ENCODE measurements at regions not wholly inside any gene's neighbourhood (a gene's known extent, or its start where the extent isn't known, plus 50 kb on each side); places are given as distances from the start of the nearest gene placed in this dataset.

GRCh38 chr9:81097131-81097847 lies 592.1 kb downstream of the TLE1 start:
- DNase-seq = no peak
- ATAC-seq = no peak
- intact Hi-C loops (cut with DNase I) = no loop called here
- Histone ChIP-seq H3K4me3 (no peak overlapping the region), H3K4me1 (no peaks in the 10 kb centered on the region), H3K27ac (no peak overlapping the region), H3K36me3 (no peaks in the 10 kb centered on the region), H3K27me3 (no peaks in the 10 kb centered on the region), H3K9me3 (peaks cover 0 to 11% of the 10 kb centered on the region in 2 donors)
- TF ChIP-seq, protein P1, sequence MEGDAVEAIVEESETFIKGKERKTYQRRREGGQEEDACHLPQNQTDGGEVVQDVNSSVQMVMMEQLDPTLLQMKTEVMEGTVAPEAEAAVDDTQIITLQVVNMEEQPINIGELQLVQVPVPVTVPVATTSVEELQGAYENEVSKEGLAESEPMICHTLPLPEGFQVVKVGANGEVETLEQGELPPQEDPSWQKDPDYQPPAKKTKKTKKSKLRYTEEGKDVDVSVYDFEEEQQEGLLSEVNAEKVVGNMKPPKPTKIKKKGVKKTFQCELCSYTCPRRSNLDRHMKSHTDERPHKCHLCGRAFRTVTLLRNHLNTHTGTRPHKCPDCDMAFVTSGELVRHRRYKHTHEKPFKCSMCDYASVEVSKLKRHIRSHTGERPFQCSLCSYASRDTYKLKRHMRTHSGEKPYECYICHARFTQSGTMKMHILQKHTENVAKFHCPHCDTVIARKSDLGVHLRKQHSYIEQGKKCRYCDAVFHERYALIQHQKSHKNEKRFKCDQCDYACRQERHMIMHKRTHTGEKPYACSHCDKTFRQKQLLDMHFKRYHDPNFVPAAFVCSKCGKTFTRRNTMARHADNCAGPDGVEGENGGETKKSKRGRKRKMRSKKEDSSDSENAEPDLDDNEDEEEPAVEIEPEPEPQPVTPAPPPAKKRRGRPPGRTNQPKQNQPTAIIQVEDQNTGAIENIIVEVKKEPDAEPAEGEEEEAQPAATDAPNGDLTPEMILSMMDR (IDR thresholded peaks at IDR 0.05) = no peak

DNA sequence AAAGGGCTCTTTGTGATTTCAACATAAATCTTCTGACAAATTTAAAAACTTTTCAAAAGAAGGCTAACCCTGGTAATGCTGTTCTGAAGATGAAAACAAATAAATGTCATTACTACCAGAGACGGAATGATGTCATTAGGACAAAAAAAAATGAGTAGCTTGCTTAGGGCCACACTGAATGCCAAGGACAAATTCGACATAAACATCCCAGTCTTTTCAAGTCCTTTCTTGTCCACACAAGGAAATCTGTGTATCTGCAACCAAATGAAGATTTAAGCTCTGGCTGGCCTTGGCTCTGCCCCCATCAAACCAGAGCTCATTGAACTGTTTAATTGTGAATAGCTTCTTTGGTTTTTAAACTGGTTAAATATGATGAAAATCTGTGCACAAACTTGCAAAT lies 592.7 kb downstream of the TLE1 start:
- H3K27ac ChIP-seq = no peak overlapping the region

GRCh38 chr9:81092057-81092456 lies 597.3 kb downstream of the TLE1 start:
- TF ChIP-seq, protein P1 (IDR thresholded peaks at IDR 0.05) = no peak
- H3K27ac ChIP-seq = no peak overlapping the region
- no peak overlapping the region for H3K4me3 ChIP-seq
- H3K27me3 ChIP-seq = no peaks in the 10 kb centered on the region
- H3K36me3 ChIP-seq = no peaks in the 10 kb centered on the region
- intact Hi-C loops (cut with DNase I) = no loop called here
- ATAC-seq (no peak), DNase-seq (no peak)
- no peaks in the 10 kb centered on the region for H3K4me1 ChIP-seq
- H3K9me3 ChIP-seq = peaks cover 0 to 9% of the 10 kb centered on the region in 2 donors

More for the DNA sequence above, 592.7 kb downstream of the TLE1 start:
- Histone ChIP-seq H3K9me3 (peaks cover 0 to 11% of the 10 kb centered on the region in 2 donors), H3K36me3 (no peaks in the 10 kb centered on the region), H3K4me1 (no peaks in the 10 kb centered on the region), H3K4me3 (no peak overlapping the region), H3K27me3 (no peaks in the 10 kb centered on the region)
- no peak for ATAC-seq
- TF ChIP-seq, protein P1 (IDR thresholded peaks at IDR 0.05) = no peak
- DNase-seq = no peak
- intact Hi-C loops (cut with DNase I) = no loop called here

GRCh38 chr9:81088341-81088740 lies 601.0 kb downstream of the TLE1 start:
- H3K27ac ChIP-seq = no peak overlapping the region
- no peaks in the 10 kb centered on the region for H3K27me3 ChIP-seq
- H3K4me3 ChIP-seq = no peak overlapping the region
- H3K9me3 ChIP-seq = peaks cover 0 to 5% of the 10 kb centered on the region in 2 donors
- H3K4me1 ChIP-seq = no peaks in the 10 kb centered on the region
- DNase-seq (no peak), ATAC-seq (no peak)
- no peaks in the 10 kb centered on the region for H3K36me3 ChIP-seq
- intact Hi-C loops (cut with DNase I) = no loop called here
- TF ChIP-seq, protein P1 (IDR thresholded peaks at IDR 0.05) = no peak

DNA sequence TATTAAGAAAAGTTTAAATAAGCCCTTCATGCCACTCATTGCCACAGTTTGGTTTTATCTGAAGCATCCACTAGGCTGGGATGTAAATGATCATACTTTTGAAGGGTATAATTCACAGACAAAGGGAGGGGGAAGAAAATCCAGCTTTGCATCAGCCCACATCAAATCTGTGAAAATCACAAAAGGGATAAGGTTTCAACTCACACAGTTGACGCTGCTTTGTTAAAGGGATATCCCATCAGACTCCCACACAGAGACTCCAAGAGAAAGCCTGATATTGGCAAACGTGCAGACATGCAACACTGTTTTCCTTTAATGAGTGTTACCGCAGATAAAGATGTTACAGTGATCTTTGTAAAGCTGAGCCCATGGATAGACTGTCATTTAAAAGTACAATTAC lies 602.9 kb downstream of the TLE1 start:
- no peak overlapping the region for H3K27ac ChIP-seq
- DNase-seq (no peak), ATAC-seq (no peak)
- TF ChIP-seq, protein P1 (IDR thresholded peaks at IDR 0.05) = no peak
- no peaks in the 10 kb centered on the region for H3K36me3 ChIP-seq
- no peak overlapping the region for H3K4me3 ChIP-seq
- no peaks in the 10 kb centered on the region for H3K9me3 ChIP-seq
- no peaks in the 10 kb centered on the region for H3K27me3 ChIP-seq
- no peaks in the 10 kb centered on the region for H3K4me1 ChIP-seq
- intact Hi-C loops (cut with DNase I) = no loop called here

All from left lung (tissue), 4 donors.